Peyer's patch (tissue), 4 donors: ENCODE measurements at regions not wholly inside any gene's neighbourhood (a gene's known extent, or its start where the extent isn't known, plus 50 kb on each side); places are given as distances from the start of the nearest gene placed in this dataset.

ENCODE experiments used
- POLR2A ChIP-seq, 2 donors: fragments of 450-650 bp; IDR thresholded peaks; one replicate each; pipeline ENCODE4 v1.5.1; 2017; ENCODE audit warnings: antibody characterized with exemption in 2 of 2, mild to moderate bottlenecking in 2 of 2, moderate library complexity in 2 of 2
- TF ChIP-seq, protein P1 (sequence below), 6 experiments: fragments of 450-650 bp in 4 of 6; fragments of 200-600 bp in 2 of 6; sonication (generic) in 1 of 6; IDR thresholded peaks; one replicate each; pipeline ENCODE4 v1.5.1; 2017 to 2019; ENCODE audit warnings: antibody characterized with exemption in 6 of 6, mild to moderate bottlenecking in 3 of 6, moderate library complexity in 1 of 6

DNA sequence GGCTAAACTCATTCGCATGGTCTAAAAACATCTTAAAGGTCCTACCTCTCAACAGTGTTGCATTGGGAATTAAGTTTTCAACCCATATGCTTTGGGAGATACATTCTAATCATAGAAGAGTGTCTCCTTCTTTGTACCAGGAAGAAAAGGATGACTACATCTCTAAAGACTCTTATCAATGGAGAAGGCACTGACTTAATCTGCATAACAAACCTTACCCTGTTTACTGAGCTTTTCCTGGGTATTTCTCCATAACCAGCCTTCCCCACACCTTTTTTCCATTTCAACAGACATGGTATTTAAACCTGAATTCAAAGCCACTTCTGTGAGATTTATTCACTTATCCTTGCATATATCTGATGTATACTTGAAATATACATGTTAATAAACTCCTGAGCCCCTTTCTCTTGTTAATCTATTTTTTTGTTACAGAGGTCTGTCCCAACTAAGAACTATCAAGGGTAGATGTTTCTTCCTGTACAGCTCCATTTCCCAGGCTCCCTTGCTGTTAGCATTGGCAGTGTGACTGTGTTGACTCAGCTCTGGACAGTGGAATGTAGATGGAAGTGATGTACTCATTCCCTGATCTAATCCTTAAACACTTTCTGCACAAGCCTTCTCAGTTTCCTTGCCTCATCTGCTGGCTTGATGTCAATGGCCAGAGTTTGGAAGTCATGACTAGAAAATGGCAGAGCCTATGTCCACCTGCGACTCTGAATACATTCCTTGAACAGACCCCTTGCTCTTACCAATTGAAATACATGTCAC lies 148.9 kb upstream of the CPEB2 start:
- TF ChIP-seq, protein P1, sequence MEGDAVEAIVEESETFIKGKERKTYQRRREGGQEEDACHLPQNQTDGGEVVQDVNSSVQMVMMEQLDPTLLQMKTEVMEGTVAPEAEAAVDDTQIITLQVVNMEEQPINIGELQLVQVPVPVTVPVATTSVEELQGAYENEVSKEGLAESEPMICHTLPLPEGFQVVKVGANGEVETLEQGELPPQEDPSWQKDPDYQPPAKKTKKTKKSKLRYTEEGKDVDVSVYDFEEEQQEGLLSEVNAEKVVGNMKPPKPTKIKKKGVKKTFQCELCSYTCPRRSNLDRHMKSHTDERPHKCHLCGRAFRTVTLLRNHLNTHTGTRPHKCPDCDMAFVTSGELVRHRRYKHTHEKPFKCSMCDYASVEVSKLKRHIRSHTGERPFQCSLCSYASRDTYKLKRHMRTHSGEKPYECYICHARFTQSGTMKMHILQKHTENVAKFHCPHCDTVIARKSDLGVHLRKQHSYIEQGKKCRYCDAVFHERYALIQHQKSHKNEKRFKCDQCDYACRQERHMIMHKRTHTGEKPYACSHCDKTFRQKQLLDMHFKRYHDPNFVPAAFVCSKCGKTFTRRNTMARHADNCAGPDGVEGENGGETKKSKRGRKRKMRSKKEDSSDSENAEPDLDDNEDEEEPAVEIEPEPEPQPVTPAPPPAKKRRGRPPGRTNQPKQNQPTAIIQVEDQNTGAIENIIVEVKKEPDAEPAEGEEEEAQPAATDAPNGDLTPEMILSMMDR (IDR thresholded peaks at IDR 0.05), result no peak
- no peak for TF ChIP-seq POLR2A (IDR thresholded peaks at IDR 0.05)
